LoVo (cell line): ENCODE measurements at regions not wholly inside any gene's neighbourhood (a gene's known extent, or its start where the extent isn't known, plus 50 kb on each side); places are given as distances from the start of the nearest gene placed in this dataset.

Experiments used
- DNase-seq: peaks from one replicate; pipeline ENCODE4 v3.0.0-alpha.2; 2016; ENCODE audit warnings: low spot score

GRCh38 chr5:124461941-124462340 lies 284.5 kb downstream of the ZNF608 start:
- DNase-seq = no peak

- no peak for DNase-seq
Measured at GRCh38 chr5:124461157-124461556, 285.3 kb downstream of the ZNF608 start.

DNA sequence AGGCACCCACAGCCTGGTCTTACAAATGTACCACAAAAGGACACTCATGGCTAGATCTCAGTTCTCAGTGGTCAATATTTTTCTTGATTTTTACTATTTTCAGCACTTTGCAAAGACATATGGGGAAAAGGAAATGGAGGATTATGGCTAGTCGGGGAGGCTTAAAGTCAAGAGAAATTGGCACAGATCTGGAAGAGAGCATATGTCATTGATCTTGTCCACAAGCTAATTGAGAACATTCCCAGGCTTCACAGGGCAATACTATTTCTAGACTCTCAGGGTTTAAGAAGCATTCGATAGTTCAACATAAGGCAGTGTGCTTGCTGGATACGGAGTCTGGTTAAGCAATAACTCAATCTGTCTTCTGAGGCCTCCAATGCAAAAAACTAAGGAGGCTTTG lies 285.8 kb downstream of the ZNF608 start:
- no peak for DNase-seq

DNA sequence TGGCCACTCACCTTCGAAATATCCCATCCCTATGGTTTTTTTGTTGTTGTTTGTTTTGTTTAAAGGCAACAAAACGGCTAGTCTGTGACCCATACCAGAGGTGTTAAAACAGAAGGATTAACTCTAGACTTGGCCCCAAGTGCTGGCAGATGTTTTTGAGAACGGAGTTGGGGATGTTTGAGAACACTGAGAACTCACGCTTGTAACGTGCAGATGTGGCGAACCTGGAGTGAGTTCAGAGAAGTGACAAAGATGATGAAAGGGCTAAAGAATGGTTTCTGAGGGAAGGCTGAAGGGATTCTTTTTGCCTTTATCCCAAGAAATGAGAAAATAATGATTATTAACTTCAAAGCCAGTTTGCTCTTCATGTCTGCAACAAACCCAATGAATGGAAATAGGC lies 286.5 kb downstream of the ZNF608 start:
- no peak for DNase-seq

- no peak for DNase-seq
Measured at GRCh38 chr5:124457901-124458300, 288.5 kb downstream of the ZNF608 start.

DNA sequence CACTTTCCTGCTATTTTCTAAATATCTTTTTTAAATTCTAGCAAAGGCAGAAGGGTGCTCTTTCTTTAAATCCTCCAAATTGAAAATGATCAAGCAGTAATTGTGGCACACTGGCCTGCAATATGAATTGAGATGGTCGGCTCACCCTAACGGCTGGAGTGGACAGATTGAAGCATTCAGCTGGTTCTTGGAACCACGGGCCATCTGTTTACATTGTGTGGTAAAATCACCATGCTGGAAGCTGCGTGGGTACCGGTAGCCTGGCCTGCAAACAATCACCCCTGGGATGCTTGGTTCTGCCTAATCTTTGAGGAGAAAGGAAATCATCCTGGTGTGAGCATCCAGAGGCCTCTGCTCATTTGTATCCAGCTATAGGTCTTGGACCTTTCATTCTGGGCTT lies 289.3 kb downstream of the ZNF608 start:
- DNase-seq = no peak

- no peak for DNase-seq
Measured at GRCh38 chr5:124456249-124456648, 290.2 kb downstream of the ZNF608 start.

DNA sequence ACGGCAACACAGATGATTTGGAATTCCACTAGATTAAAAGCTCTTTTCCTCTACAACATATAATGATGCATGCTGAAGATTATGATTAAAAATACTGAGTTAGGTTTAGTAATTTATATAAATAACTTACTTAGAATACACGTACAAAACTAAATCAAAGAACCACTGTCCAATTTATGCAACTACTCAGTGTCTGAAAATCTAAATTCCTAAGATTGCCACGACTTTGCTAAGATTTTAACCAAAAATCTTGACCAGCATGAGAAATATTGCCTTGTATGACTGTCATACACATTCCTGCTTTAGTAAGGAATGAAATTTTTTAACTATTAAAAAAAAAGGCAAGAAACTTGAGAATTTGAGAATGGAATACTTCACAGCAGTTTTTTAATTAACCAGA lies 292.4 kb downstream of the ZNF608 start:
- no peak for DNase-seq

GRCh38 chr5:124453221-124454051 lies 293.0 kb downstream of the ZNF608 start:
- peak; percentile 34 for DNase-seq

DNA sequence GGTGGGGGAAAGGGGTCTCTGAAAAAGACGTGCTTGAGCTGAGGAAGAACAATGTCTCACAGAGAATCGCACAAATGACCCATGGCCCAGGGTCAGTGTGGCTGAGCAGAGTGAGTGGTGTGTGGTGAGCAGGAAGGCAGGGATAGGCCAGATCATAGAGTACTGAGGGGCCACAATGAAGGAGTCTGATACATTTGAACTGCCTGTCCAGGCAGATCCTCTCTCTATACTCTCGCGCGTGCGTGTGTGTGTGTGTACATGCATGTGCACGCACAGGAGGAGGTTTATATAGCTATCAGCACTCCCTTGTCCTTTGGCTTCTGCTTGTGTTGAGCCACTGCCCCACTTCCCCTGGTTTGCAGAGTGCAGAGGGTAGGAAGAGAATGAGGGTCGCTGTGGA lies 294.0 kb downstream of the ZNF608 start:
- no peak for DNase-seq

- no peak for DNase-seq
Measured at GRCh38 chr5:124451721-124452383, 294.6 kb downstream of the ZNF608 start.

- DNase-seq = no peak
Measured at GRCh38 chr5:124446120-124446519, 300.3 kb downstream of the ZNF608 start.

DNA sequence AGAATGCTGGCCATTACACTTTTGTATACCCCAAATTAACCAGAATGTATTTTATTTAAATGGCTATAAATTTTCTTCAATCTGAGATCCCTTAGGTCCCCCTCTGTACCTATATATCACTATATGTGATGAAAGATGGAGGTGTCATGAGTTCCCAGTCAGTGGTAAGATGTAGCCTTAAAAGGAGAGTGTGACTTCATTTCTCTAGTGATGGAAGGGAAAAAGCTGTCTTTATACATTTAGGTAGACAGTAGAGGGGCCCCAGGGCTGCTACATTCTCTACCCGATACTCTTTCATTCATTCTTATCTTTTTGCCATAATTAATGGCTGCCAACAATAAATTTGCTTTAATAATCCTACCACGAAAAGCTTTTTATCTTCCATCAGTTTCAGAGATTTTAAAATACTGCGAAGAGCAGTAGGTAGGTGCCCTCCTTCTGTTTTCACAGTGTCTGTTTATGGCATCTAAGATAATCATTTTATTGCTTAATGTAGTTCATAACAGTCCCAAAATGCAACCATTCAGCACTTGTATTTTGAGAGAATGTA lies 301.3 kb downstream of the ZNF608 start:
- no peak for DNase-seq

GRCh38 chr5:124444147-124444775 lies 302.2 kb downstream of the ZNF608 start:
- DNase-seq = no peak

- no peak for DNase-seq
Measured at GRCh38 chr5:124440471-124440870, 306.0 kb downstream of the ZNF608 start.

- DNase-seq = no peak
Measured at GRCh38 chr5:124439609-124440008, 306.8 kb downstream of the ZNF608 start.

GRCh38 chr5:124438903-124439281 lies 307.5 kb downstream of the ZNF608 start:
- DNase-seq = no peak

GRCh38 chr5:124438026-124438902 lies 308.2 kb downstream of the ZNF608 start:
- no peak for DNase-seq

GRCh38 chr5:124436294-124436693 lies 310.1 kb downstream of the ZNF608 start:
- DNase-seq = no peak

- DNase-seq = no peak
Measured at GRCh38 chr5:124433170-124433569, 313.3 kb downstream of the ZNF608 start.

DNA sequence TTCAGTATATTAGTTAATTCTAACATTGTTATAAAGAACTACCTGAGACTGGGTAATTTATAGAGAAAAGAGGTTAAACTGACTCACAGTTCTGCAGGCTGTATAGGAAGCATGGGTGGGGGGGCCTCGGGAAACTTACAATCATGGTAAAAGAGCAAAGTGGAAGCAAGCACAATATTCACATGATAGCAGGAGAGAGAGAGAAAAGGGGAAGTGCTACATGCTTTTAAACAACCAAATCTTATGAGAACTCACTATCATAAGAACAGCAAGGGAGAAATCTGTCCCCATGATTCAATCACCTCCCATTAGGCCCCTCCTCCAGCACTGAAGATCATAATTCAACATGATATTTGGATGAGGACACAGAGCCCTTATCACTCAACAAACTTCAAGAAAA lies 324.9 kb downstream of the ZNF608 start:
- DNase-seq = no peak

- no peak for DNase-seq
Measured at GRCh38 chr5:124420952-124421351, 325.5 kb downstream of the ZNF608 start.
